ENCODE measurements at regions not wholly inside any gene's neighbourhood (a gene's known extent, or its start where the extent isn't known, plus 50 kb on each side); places are given as distances from the start of the nearest gene placed in this dataset.

DNA sequence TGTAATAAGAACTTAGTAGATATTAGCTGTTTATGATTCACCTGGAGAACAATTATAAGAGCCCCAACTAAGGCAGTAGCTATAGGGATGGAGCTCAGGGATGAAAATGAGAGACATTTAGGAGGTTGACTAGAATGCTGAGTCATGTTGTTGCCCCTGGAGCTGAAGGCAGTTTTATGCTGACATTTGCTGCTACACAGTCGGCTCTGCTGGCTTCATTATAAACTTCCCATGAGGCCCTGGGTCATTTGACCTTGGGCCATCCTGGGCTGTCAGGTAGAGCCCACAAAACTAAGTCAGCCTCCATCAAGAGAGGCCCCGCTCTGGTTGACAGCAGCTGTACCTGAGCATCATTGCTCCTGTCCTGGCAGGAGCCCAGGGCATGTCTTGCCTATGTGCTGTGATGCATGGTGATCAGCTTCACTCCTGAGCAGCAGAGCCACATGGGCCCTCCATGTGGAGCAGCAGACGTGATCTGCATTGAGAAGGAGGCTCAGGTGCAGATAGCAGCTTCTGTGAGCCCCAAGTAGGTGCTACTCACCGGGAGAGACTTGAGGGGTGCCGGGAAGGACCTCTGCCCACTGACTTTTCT, 112.4 kb downstream of the TBX19 start:
- TF ChIP-seq POLR2A (IDR thresholded peaks at IDR 0.05): no peak
- TF ChIP-seq, protein P1, sequence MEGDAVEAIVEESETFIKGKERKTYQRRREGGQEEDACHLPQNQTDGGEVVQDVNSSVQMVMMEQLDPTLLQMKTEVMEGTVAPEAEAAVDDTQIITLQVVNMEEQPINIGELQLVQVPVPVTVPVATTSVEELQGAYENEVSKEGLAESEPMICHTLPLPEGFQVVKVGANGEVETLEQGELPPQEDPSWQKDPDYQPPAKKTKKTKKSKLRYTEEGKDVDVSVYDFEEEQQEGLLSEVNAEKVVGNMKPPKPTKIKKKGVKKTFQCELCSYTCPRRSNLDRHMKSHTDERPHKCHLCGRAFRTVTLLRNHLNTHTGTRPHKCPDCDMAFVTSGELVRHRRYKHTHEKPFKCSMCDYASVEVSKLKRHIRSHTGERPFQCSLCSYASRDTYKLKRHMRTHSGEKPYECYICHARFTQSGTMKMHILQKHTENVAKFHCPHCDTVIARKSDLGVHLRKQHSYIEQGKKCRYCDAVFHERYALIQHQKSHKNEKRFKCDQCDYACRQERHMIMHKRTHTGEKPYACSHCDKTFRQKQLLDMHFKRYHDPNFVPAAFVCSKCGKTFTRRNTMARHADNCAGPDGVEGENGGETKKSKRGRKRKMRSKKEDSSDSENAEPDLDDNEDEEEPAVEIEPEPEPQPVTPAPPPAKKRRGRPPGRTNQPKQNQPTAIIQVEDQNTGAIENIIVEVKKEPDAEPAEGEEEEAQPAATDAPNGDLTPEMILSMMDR (IDR thresholded peaks at IDR 0.05): no peak
